HG02571 (cell line): ENCODE measurements at regions not wholly inside any gene's neighbourhood (a gene's known extent, or its start where the extent isn't known, plus 50 kb on each side); places are given as distances from the start of the nearest gene placed in this dataset.

Experiments used
- ATAC-seq: cut with Tn5 transposase; IDR thresholded peaks from one replicate; pipeline ENCODE4 v1.9.1; 2021; ENCODE audit warnings: mild to moderate bottlenecking, moderate library complexity; ENCODE audit not compliant: unreplicated experiment

- ATAC-seq: no peak
Measured at GRCh38 chr13:48842316-48842715, 133.4 kb upstream of the FNDC3A start.

GRCh38 chr13:48843630-48844380, 131.9 kb upstream of the FNDC3A start:
- no peak for ATAC-seq

- no peak for ATAC-seq
Measured at GRCh38 chr13:48844676-48845075, 131.0 kb upstream of the FNDC3A start.

- ATAC-seq: no peak
Measured at GRCh38 chr13:48849515-48849914, 126.2 kb upstream of the FNDC3A start.

- ATAC-seq: no peak
Measured at GRCh38 chr13:48851707-48852106, 124.0 kb upstream of the FNDC3A start.

GRCh38 chr13:48852911-48853727, 122.6 kb upstream of the FNDC3A start:
- no peak for ATAC-seq

- no peak for ATAC-seq
Measured at GRCh38 chr13:48853728-48854102, 122.0 kb upstream of the FNDC3A start.

GRCh38 chr13:48857576-48857975, 118.1 kb upstream of the FNDC3A start:
- no peak for ATAC-seq

- ATAC-seq: no peak
Measured at GRCh38 chr13:48858122-48858902, 117.4 kb upstream of the FNDC3A start.

- ATAC-seq: no peak
Measured at GRCh38 chr13:48859272-48860105, 116.2 kb upstream of the FNDC3A start.

GRCh38 chr13:48860364-48860763, 115.3 kb upstream of the FNDC3A start:
- ATAC-seq: no peak

GRCh38 chr13:48862572-48862971, 113.1 kb upstream of the FNDC3A start:
- ATAC-seq: no peak

- no peak for ATAC-seq
Measured at GRCh38 chr13:48864100-48864499, 111.6 kb upstream of the FNDC3A start.

- ATAC-seq: no peak
Measured at GRCh38 chr13:48866249-48866648, 109.5 kb upstream of the FNDC3A start.

GRCh38 chr13:48873081-48873480, 102.6 kb upstream of the FNDC3A start:
- no peak for ATAC-seq

- no peak for ATAC-seq
Measured at GRCh38 chr13:48873587-48873986, 102.1 kb upstream of the FNDC3A start.

- ATAC-seq: no peak
Measured at GRCh38 chr13:48874165-48874564, 101.5 kb upstream of the FNDC3A start.

GRCh38 chr13:48875047-48875446, 100.7 kb upstream of the FNDC3A start:
- ATAC-seq: no peak

GRCh38 chr13:48876289-48876688, 99.4 kb upstream of the FNDC3A start:
- ATAC-seq: no peak

- no peak for ATAC-seq
Measured at GRCh38 chr13:48879432-48879831, 96.3 kb upstream of the FNDC3A start.

- ATAC-seq: no peak
Measured at GRCh38 chr13:48879854-48880253, 95.9 kb upstream of the FNDC3A start.
